Keratinocyte (primary cell): ENCODE measurements at regions not wholly inside any gene's neighbourhood (a gene's known extent, or its start where the extent isn't known, plus 50 kb on each side); places are given as distances from the start of the nearest gene placed in this dataset.

Source experiments
- EZH2 ChIP-seq: IDR thresholded peaks from one replicate; pipeline ENCODE4 v1.6.1; 2012; ENCODE audit warnings: inconsistent platforms, mild to moderate bottlenecking, low read length, moderate library complexity
- TF ChIP-seq, protein P1 (sequence below), 3 experiments: IDR thresholded peaks in 1 of 3; conservative IDR thresholded peaks in 1 of 3; optimal IDR thresholded peaks in 1 of 3; 2 replicates in 2 of 3; 3 replicates in 1 of 3; pipeline versions ENCODE3 to v1.5.1; 2011; ENCODE audit warnings: low read length in 3 of 3, mild to moderate bottlenecking in 3 of 3, moderate library complexity in 2 of 3, control low read depth in 1 of 3, inconsistent platforms in 1 of 3; ENCODE audit not compliant: insufficient read depth in 2 of 3; ENCODE audit errors: extremely low read depth in 1 of 3

DNA sequence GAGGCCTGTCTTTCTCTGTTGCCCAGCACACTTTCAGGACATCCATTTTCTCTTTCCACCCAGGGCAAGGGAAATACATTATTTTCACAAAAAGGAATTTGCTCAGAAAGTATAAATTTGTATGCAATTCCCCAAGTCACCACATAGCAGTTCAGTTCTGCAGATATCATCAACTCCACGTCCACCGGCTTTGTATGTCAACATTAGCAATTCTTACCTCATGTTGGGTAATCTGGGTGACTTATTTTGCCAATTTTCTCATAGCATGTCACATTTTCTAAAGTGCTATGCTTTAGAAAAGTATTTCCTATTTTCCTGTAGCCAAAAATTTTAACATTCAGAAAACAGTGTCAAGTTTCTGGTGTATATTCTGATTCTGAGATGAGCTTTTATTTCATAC is 501.8 kb downstream of the EFNB2 start:
- TF ChIP-seq, protein P1, sequence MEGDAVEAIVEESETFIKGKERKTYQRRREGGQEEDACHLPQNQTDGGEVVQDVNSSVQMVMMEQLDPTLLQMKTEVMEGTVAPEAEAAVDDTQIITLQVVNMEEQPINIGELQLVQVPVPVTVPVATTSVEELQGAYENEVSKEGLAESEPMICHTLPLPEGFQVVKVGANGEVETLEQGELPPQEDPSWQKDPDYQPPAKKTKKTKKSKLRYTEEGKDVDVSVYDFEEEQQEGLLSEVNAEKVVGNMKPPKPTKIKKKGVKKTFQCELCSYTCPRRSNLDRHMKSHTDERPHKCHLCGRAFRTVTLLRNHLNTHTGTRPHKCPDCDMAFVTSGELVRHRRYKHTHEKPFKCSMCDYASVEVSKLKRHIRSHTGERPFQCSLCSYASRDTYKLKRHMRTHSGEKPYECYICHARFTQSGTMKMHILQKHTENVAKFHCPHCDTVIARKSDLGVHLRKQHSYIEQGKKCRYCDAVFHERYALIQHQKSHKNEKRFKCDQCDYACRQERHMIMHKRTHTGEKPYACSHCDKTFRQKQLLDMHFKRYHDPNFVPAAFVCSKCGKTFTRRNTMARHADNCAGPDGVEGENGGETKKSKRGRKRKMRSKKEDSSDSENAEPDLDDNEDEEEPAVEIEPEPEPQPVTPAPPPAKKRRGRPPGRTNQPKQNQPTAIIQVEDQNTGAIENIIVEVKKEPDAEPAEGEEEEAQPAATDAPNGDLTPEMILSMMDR (optimal IDR thresholded peaks at IDR 0.05 in 1 of 3, IDR thresholded peaks at IDR 0.05 in 1 of 3, conservative IDR thresholded peaks at IDR 0.05 in 1 of 3; ENCODE audit: extremely low read depth in 1 of 3, insufficient read depth in 2 of 3, low read length in 3 of 3), result peak in 2 of 3 experiments; percentile 10 to 33
- no peak for TF ChIP-seq EZH2
